ENCODE measurements at regions not wholly inside any gene's neighbourhood (a gene's known extent, or its start where the extent isn't known, plus 50 kb on each side); places are given as distances from the start of the nearest gene placed in this dataset.

- TF ChIP-seq CTCF (conservative IDR thresholded peaks at IDR 0.05; ENCODE audit: low read length) (no peak), EZH2phosphoT487 (IDR thresholded peaks at IDR 0.05; ENCODE audit: borderline replicate concordance, low read depth, low read length) (no peak)
Measured at GRCh38 chr5:174501461-174502069, 222.8 kb upstream of the MSX2 start.

All from OCI-LY7 (cell line).